HepG2 (cell line): ENCODE measurements at regions not wholly inside any gene's neighbourhood (a gene's known extent, or its start where the extent isn't known, plus 50 kb on each side); places are given as distances from the start of the nearest gene placed in this dataset.

ENCODE experiments used
- ATAC-seq: fragments of 200-7000 bp; cut with Tn5 transposase; 3 replicates; pipeline ENCODE4 v1.9.1; 2020; ENCODE audit warnings: mild to moderate bottlenecking, moderate library complexity
- BruUV-seq: library from RNA; stranded (reverse); fragments of 400-500 nt; replicated peaks from 2 replicates; lab custom pipeline; 2021; lab: Mats Ljungman, UMichigan
- CTCF ChIA-PET: fragments of 300-600 bp; formaldehyde crosslinking; extraction: SDS; loops from one replicate; lab custom pipeline; 2021; ENCODE audit warnings: low total read pairs, inconsistent platforms, low intra/inter-chr PET ratio; lab: Yijun Ruan, JAX
- POLR2A ChIA-PET: fragments of 350-600 bp; sonication (Branson Sonifier 250); formaldehyde crosslinking; loops from one replicate; lab custom pipeline; 2020; ENCODE audit warnings: antibody characterized with exemption, inconsistent platforms; lab: Yijun Ruan, JAX
- DNase-seq: peaks from one replicate; pipeline ENCODE4 v3.0.0-alpha.2; 2015; ENCODE audit warnings: low spot score
- FAIRE-seq: peaks from 3 replicates; lab custom pipeline; 2011; peaks lifted over from hg19 to GRCh38; lab: Jason Lieb, UNC
- H2AFZ ChIP-seq: one replicate; pipeline ENCODE4 v1.6.1; 2011; ENCODE audit warnings: low read length, inconsistent platforms
- H3K27ac ChIP-seq: fragments of 300-600 bp; 3 replicates; pipeline ENCODE4 v1.8.0; 2011; ENCODE audit warnings: mixed run types, mild to moderate bottlenecking, mixed read lengths, low read length, inconsistent platforms; ENCODE audit not compliant: insufficient read depth; ENCODE audit errors: extremely low read length
- H3K27me3 ChIP-seq, 2 experiments: fragments of 200-600 bp in 1 of 2; 2 replicates in 1 of 2; 3 replicates in 1 of 2; pipeline versions ENCODE4 v1.6.0 to v1.8.0; 2011; ENCODE audit warnings: low read length in 2 of 2, mild to moderate bottlenecking in 2 of 2, moderate library complexity in 2 of 2, inconsistent platforms in 1 of 2; ENCODE audit not compliant: insufficient read depth in 2 of 2, control insufficient read depth in 1 of 2
- H3K36me3 ChIP-seq, 2 experiments: fragments of 200-600 bp in 1 of 2; replicated peaks in 1 of 2; 2 replicates in 1 of 2; 3 replicates in 1 of 2; pipeline versions ENCODE4 v1.5.1 to v1.8.0; 2011; ENCODE audit warnings: low read length in 2 of 2, inconsistent platforms in 1 of 2; ENCODE audit not compliant: insufficient read depth in 2 of 2, control insufficient read depth in 1 of 2
- H3K4me1 ChIP-seq: 2 replicates; pipeline ENCODE4 v1.5.1; 2012; ENCODE audit warnings: low read length, inconsistent platforms; ENCODE audit not compliant: insufficient read depth
- H3K4me2 ChIP-seq: 2 replicates; pipeline ENCODE4 v1.6.0; 2011; ENCODE audit warnings: low read depth, low read length, inconsistent platforms
- H3K4me3 ChIP-seq, 3 experiments: fragments of 200-600 bp in 1 of 3; sonication (generic), shearing (Covaris generic) in 1 of 3; replicated peaks in 1 of 3; 2 replicates each; pipeline ENCODE4 v1.5.1; 2011 to 2016; ENCODE audit warnings: low read length in 3 of 3, inconsistent platforms in 2 of 3, low read depth in 2 of 3, mild to moderate bottlenecking in 2 of 3, control low read depth in 1 of 3, mixed read lengths in 1 of 3; ENCODE audit not compliant: insufficient read depth in 1 of 3
- H3K79me2 ChIP-seq: one replicate; pipeline ENCODE4 v1.6.1; 2011; ENCODE audit warnings: low read length, inconsistent platforms; ENCODE audit not compliant: insufficient read depth
- H3K9ac ChIP-seq: 2 replicates; pipeline ENCODE4 v1.6.0; 2011; ENCODE audit warnings: mild to moderate bottlenecking, low read depth, low read length, inconsistent platforms; ENCODE audit not compliant: insufficient read depth
- H3K9me3 ChIP-seq: 2 replicates; pipeline ENCODE4 v1.5.1; 2012; ENCODE audit warnings: mild to moderate bottlenecking, low read length
- H4K20me1 ChIP-seq: 2 replicates; pipeline ENCODE4 v1.6.0; 2011; ENCODE audit warnings: inconsistent platforms, mild to moderate bottlenecking, low read length, moderate library complexity; ENCODE audit not compliant: insufficient read depth
- BCL3 ChIP-seq: sonication (generic); formaldehyde crosslinking; IDR thresholded peaks from 2 replicates; pipeline ENCODE4 v1.5.1; 2020; ENCODE audit warnings: mild to moderate bottlenecking, missing genetic modification reagents, moderate library complexity
- FOXO1 ChIP-seq: sonication (generic); formaldehyde crosslinking; IDR thresholded peaks from 2 replicates; pipeline ENCODE4 v1.4.0; 2020; ENCODE audit warnings: missing genetic modification reagents
- NFYC ChIP-seq: IDR thresholded peaks from 2 replicates; pipeline ENCODE4 v1.6.1; 2016; ENCODE audit warnings: missing genetic modification reagents, missing compliant biosample characterization
- TCF7 ChIP-seq: sonication (generic); IDR thresholded peaks from 2 replicates; pipeline ENCODE4 v1.6.1; 2016; ENCODE audit warnings: antibody characterized with exemption, low read depth
- WGBS: methylation state at CpG from one replicate; pipeline ENCODE4 v1.1.6; 2017; ENCODE audit warnings: low lambda C conversion rate; 5-methylcytosine and 5-hydroxymethylcytosine counted together
- in situ Hi-C: cut with HindIII; loops from 2 replicates; pipeline ENCODE4 v1.10.0; 2017; ENCODE audit warnings: low pct_unique_long_range_greater_than_20kb; ENCODE audit not compliant: extremely low pct_ligation_motif_present
- intact Hi-C: fragments of 100-400 bp; cut with micrococcal nuclease; formaldehyde crosslinking; loops from one replicate; pipeline ENCODE4 v1.10.0; 2022; ENCODE audit not compliant: unreplicated experiment
- TF ChIP-seq, protein P1 (sequence below): sonication (generic); formaldehyde crosslinking; IDR thresholded peaks from 2 replicates; pipeline ENCODE4 v1.5.0; 2020; ENCODE audit warnings: mild to moderate bottlenecking, missing genetic modification reagents
- TF ChIP-seq, protein P2 (sequence below): sonication (generic); formaldehyde crosslinking; IDR thresholded peaks from 2 replicates; pipeline ENCODE4 v1.4.0; 2020; ENCODE audit warnings: missing genetic modification reagents

DNA sequence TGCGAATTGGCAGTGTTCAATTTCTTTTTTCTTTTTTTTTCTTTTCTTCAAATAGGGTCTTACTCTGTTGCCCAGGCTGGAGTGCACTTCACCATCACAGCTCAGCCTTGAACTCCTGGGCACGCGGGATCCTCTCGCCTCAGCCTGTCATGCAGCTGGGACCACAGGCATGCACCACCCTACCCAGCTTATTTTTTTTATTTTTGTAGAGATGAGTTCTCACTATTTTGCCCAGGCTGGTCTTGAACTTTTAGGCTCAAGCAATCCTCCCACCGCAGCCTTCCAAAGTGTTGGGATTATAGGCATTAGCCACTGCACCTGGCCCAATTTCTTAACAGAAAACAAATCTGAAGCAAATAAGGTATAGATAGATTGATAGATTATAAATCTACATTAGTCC, 69.3 kb downstream of the SKIDA1 start:
- DNase-seq: no peak
- Histone ChIP-seq H3K27ac (no peak overlapping the region), H3K9me3 (no peaks in the 10 kb centered on the region), H4K20me1 (no peaks in the 10 kb centered on the region), H2AFZ (no peak overlapping the region), H3K9ac (no peak overlapping the region), H3K4me2 (no peak overlapping the region), H3K4me3 (no peak overlapping the region), H3K27me3 (peaks cover 0 to 10% of the 10 kb centered on the region in 2 experiments; a peak in 2 of 5 replicates), H3K4me1 (no peaks in the 10 kb centered on the region), H3K36me3 (no peaks in the 10 kb centered on the region), H3K79me2 (no peaks in the 10 kb centered on the region)
- in situ Hi-C loops (no loop called here), intact Hi-C loops (no loop called here)
- FAIRE-seq: no peak
- TF ChIP-seq TCF7 (no peak), FOXO1 (no peak), NFYC (CRISPR knock-in tag) (no peak), BCL3 (CRISPR knock-in tag) (no peak)
- TF ChIP-seq, protein P1, sequence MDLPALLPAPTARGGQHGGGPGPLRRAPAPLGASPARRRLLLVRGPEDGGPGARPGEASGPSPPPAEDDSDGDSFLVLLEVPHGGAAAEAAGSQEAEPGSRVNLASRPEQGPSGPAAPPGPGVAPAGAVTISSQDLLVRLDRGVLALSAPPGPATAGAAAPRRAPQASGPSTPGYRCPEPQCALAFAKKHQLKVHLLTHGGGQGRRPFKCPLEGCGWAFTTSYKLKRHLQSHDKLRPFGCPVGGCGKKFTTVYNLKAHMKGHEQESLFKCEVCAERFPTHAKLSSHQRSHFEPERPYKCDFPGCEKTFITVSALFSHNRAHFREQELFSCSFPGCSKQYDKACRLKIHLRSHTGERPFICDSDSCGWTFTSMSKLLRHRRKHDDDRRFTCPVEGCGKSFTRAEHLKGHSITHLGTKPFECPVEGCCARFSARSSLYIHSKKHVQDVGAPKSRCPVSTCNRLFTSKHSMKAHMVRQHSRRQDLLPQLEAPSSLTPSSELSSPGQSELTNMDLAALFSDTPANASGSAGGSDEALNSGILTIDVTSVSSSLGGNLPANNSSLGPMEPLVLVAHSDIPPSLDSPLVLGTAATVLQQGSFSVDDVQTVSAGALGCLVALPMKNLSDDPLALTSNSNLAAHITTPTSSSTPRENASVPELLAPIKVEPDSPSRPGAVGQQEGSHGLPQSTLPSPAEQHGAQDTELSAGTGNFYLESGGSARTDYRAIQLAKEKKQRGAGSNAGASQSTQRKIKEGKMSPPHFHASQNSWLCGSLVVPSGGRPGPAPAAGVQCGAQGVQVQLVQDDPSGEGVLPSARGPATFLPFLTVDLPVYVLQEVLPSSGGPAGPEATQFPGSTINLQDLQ (CRISPR knock-in tag): no peak
- TF ChIP-seq, protein P2, sequence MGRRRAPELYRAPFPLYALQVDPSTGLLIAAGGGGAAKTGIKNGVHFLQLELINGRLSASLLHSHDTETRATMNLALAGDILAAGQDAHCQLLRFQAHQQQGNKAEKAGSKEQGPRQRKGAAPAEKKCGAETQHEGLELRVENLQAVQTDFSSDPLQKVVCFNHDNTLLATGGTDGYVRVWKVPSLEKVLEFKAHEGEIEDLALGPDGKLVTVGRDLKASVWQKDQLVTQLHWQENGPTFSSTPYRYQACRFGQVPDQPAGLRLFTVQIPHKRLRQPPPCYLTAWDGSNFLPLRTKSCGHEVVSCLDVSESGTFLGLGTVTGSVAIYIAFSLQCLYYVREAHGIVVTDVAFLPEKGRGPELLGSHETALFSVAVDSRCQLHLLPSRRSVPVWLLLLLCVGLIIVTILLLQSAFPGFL (CRISPR knock-in tag): no peak
- no TSS peak for BruUV-seq
- ATAC-seq: no peak
- POLR2A ChIA-PET: no interaction called here
- WGBS: 53% methylated on average over 5 of the region's 5 CpGs
- CTCF ChIA-PET: no interaction called here
